ENCODE measurements at regions not wholly inside any gene's neighbourhood (a gene's known extent, or its start where the extent isn't known, plus 50 kb on each side); places are given as distances from the start of the nearest gene placed in this dataset.
"Not testable (repeated sequence)": the region's sequence is repeated elsewhere in the genome, so short reads cannot be mapped to it uniquely, and the experiment has no call there.

GRCh38 chr6:119830069-119830468 is 480.5 kb upstream of the MAN1A1 start:
- no peak overlapping the region for H3K4me2 ChIP-seq (ENCODE audit: low read length)
- intact Hi-C loops (cut with micrococcal nuclease; ENCODE audit: unreplicated experiment): no loop called here
- ChIA-PET POLR2A (interaction anchor here (0.6 kb wide), 1 partner anchor 48 kb away, joined by 3 read pairs; no protein-coding TSS in a partner anchor), CTCF (ENCODE audit: unreplicated experiment) (no interaction called here)
- H4K20me1 ChIP-seq (ENCODE audit: insufficient read depth, low read length): no peaks in the 10 kb centered on the region
- H3K9me2 ChIP-seq (ENCODE audit: insufficient read depth, low read length): no peaks in the 10 kb centered on the region
- no TSS peak for BruUV-seq (replicated peaks)
- H2AFZ ChIP-seq (ENCODE audit: low read length): no peak overlapping the region
- no peak for DNase-seq (ENCODE audit: low spot score)
- H3K9me3 ChIP-seq (ENCODE audit: low read length): no peaks in the 10 kb centered on the region
- no peak overlapping the region for H3K4me3 ChIP-seq (ENCODE audit: low read depth, low read length, poor library complexity, severe bottlenecking)
- H3K27ac ChIP-seq (ENCODE audit: low read depth, low read length, poor library complexity, severe bottlenecking): no peak overlapping the region
- no peaks in the 10 kb centered on the region for H3K79me2 ChIP-seq (ENCODE audit: insufficient read depth, low read depth, low read length)
- no peak for TF ChIP-seq CTCF (conservative IDR thresholded peaks at IDR 0.05; ENCODE audit: low read length)
- no peak for TF ChIP-seq EZH2phosphoT487 (IDR thresholded peaks at IDR 0.05; ENCODE audit: borderline replicate concordance, low read depth, low read length)
- H3K36me3 ChIP-seq (ENCODE audit: insufficient read depth, low read length): no peaks in the 10 kb centered on the region
- no peaks in the 10 kb centered on the region for H3K4me1 ChIP-seq (ENCODE audit: insufficient read depth, low read length, poor library complexity, severe bottlenecking)

- H3K79me2 ChIP-seq (ENCODE audit: insufficient read depth, low read depth, low read length); DNase-seq (ENCODE audit: low spot score); H3K36me3 ChIP-seq (ENCODE audit: insufficient read depth, low read length); H3K27ac ChIP-seq (ENCODE audit: low read depth, low read length, poor library complexity, severe bottlenecking); H3K9me3 ChIP-seq (ENCODE audit: low read length); intact Hi-C loops (cut with micrococcal nuclease; ENCODE audit: unreplicated experiment); H3K9me2 ChIP-seq (ENCODE audit: insufficient read depth, low read length); H3K4me2 ChIP-seq (ENCODE audit: low read length); H2AFZ ChIP-seq (ENCODE audit: low read length); H4K20me1 ChIP-seq (ENCODE audit: insufficient read depth, low read length); BruUV-seq (replicated peaks); CTCF ChIA-PET (ENCODE audit: unreplicated experiment); H3K4me3 ChIP-seq (ENCODE audit: low read depth, low read length, poor library complexity, severe bottlenecking); H3K4me1 ChIP-seq (ENCODE audit: insufficient read depth, low read length, poor library complexity, severe bottlenecking): not testable (repeated sequence)
- POLR2A ChIA-PET: interaction anchor here (1.4 kb wide), 1 partner anchor 52 kb away, joined by 3 read pairs; no protein-coding TSS in a partner anchor
Measured at GRCh38 chr6:119829499-119829898, 479.9 kb upstream of the MAN1A1 start.

GRCh38 chr6:119829006-119829405 is 479.4 kb upstream of the MAN1A1 start:
- H3K9me3 ChIP-seq (ENCODE audit: low read length): no peaks in the 10 kb centered on the region
- H4K20me1 ChIP-seq (ENCODE audit: insufficient read depth, low read length): no peaks in the 10 kb centered on the region
- ChIA-PET POLR2A (interaction anchor here (1.0 to 1.4 kb wide), 2 partner anchors 28 to 53 kb away, joined by 3 to 4 read pairs; no protein-coding TSS in a partner anchor), CTCF (ENCODE audit: unreplicated experiment) (no interaction called here)
- TF ChIP-seq EZH2phosphoT487 (IDR thresholded peaks at IDR 0.05; ENCODE audit: borderline replicate concordance, low read depth, low read length) (no peak), CTCF (conservative IDR thresholded peaks at IDR 0.05; ENCODE audit: low read length) (no peak)
- no peaks in the 10 kb centered on the region for H3K4me1 ChIP-seq (ENCODE audit: insufficient read depth, low read length, poor library complexity, severe bottlenecking)
- no peaks in the 10 kb centered on the region for H3K9me2 ChIP-seq (ENCODE audit: insufficient read depth, low read length)
- DNase-seq (ENCODE audit: low spot score): no peak
- no peak overlapping the region for H3K4me2 ChIP-seq (ENCODE audit: low read length)
- no peaks in the 10 kb centered on the region for H3K36me3 ChIP-seq (ENCODE audit: insufficient read depth, low read length)
- intact Hi-C loops (cut with micrococcal nuclease; ENCODE audit: unreplicated experiment): no loop called here
- H3K27ac ChIP-seq (ENCODE audit: low read depth, low read length, poor library complexity, severe bottlenecking): no peak overlapping the region
- no peak overlapping the region for H3K4me3 ChIP-seq (ENCODE audit: low read depth, low read length, poor library complexity, severe bottlenecking)
- no TSS peak for BruUV-seq (replicated peaks)
- H2AFZ ChIP-seq (ENCODE audit: low read length): no peak overlapping the region
- no peaks in the 10 kb centered on the region for H3K79me2 ChIP-seq (ENCODE audit: insufficient read depth, low read depth, low read length)
